ENCODE measurements at regions not wholly inside any gene's neighbourhood (a gene's known extent, or its start where the extent isn't known, plus 50 kb on each side); places are given as distances from the start of the nearest gene placed in this dataset.

DNA sequence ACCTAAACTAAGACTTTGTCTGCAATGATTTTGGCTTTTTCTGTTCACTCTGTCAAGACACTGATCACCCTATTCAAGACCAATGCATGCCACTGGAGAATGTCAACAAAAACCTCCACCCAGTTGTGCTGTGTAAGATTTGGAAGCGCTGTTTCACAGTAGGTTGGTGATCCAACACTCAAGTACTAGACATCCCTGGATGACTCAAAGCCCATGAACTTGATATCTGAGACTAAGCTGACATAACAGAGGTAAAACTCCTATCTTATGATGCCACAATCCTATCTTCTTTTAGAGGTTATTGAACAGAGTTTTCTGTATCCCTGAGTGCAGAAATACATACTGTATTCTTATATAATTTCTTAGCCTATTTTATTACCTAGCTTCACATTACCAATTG lies 251.3 kb upstream of the ETAA1 start:
- TF ChIP-seq, protein P1, sequence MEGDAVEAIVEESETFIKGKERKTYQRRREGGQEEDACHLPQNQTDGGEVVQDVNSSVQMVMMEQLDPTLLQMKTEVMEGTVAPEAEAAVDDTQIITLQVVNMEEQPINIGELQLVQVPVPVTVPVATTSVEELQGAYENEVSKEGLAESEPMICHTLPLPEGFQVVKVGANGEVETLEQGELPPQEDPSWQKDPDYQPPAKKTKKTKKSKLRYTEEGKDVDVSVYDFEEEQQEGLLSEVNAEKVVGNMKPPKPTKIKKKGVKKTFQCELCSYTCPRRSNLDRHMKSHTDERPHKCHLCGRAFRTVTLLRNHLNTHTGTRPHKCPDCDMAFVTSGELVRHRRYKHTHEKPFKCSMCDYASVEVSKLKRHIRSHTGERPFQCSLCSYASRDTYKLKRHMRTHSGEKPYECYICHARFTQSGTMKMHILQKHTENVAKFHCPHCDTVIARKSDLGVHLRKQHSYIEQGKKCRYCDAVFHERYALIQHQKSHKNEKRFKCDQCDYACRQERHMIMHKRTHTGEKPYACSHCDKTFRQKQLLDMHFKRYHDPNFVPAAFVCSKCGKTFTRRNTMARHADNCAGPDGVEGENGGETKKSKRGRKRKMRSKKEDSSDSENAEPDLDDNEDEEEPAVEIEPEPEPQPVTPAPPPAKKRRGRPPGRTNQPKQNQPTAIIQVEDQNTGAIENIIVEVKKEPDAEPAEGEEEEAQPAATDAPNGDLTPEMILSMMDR (IDR thresholded peaks at IDR 0.05; ENCODE audit: poor library complexity, severe bottlenecking): no peak
- TF ChIP-seq SMC3 (conservative IDR thresholded peaks at IDR 0.05; ENCODE audit: poor library complexity) (no peak), POLR2AphosphoS5 (IDR thresholded peaks at IDR 0.05) (no peak), EP300 (conservative IDR thresholded peaks at IDR 0.05; ENCODE audit: poor library complexity, severe bottlenecking) (no peak)
- TF ChIP-seq, protein P2, sequence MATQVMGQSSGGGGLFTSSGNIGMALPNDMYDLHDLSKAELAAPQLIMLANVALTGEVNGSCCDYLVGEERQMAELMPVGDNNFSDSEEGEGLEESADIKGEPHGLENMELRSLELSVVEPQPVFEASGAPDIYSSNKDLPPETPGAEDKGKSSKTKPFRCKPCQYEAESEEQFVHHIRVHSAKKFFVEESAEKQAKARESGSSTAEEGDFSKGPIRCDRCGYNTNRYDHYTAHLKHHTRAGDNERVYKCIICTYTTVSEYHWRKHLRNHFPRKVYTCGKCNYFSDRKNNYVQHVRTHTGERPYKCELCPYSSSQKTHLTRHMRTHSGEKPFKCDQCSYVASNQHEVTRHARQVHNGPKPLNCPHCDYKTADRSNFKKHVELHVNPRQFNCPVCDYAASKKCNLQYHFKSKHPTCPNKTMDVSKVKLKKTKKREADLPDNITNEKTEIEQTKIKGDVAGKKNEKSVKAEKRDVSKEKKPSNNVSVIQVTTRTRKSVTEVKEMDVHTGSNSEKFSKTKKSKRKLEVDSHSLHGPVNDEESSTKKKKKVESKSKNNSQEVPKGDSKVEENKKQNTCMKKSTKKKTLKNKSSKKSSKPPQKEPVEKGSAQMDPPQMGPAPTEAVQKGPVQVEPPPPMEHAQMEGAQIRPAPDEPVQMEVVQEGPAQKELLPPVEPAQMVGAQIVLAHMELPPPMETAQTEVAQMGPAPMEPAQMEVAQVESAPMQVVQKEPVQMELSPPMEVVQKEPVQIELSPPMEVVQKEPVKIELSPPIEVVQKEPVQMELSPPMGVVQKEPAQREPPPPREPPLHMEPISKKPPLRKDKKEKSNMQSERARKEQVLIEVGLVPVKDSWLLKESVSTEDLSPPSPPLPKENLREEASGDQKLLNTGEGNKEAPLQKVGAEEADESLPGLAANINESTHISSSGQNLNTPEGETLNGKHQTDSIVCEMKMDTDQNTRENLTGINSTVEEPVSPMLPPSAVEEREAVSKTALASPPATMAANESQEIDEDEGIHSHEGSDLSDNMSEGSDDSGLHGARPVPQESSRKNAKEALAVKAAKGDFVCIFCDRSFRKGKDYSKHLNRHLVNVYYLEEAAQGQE (IDR thresholded peaks at IDR 0.05; ENCODE audit: borderline replicate concordance): no peak
